ENCODE measurements at regions not wholly inside any gene's neighbourhood (a gene's known extent, or its start where the extent isn't known, plus 50 kb on each side); places are given as distances from the start of the nearest gene placed in this dataset.
"Not testable (repeated sequence)": the region's sequence is repeated elsewhere in the genome, so short reads cannot be mapped to it uniquely, and the experiment has no call there.

DNA sequence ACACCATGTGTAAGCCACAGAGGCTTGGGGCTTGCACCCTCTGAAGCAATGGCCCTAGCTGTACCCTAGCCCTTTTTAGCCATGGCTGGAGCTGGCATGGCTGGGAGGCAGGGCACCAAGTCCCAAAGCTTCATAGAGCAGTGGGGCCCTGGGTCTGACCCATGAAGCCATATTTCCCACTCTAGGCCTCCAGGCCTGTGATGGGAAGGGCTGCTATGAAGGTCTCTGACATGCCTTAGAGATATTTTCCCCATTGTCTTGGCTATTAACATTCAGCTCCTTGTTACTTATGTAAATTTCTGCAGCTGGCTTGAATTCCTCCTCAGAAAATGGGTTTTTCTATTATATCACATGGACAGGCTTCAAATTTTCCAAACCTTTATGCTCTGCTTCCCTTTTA is 68.8 kb upstream of the PPP1R12A start:
- H3K27me3 Mint-ChIP-seq, H3K9me3 Mint-ChIP-seq, ATAC-seq: not testable (repeated sequence)

DNA sequence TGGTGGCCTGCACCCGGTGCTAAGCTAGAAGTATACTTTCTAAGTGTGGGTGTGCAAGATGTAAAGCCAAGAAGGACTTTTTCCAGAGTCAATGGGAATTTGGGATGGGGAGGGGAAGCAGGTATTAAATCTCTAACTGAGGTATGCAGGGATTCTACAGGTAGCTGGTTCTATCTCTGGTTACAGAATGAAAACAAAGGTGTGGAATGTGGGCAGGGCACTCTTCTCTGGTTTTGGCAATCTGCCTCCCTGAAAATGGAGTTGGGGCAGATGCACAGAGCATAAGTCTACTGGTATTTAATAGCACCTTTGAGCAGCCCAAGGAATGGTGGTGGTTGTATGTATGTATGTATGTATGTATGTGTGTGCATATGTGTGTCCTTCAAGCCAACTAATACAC is 66.7 kb upstream of the PPP1R12A start:
- H3K27ac Mint-ChIP-seq: no peak overlapping the region
- no peak for ATAC-seq
- no peak for DNase-seq
- H3K27me3 Mint-ChIP-seq: no peaks in the 10 kb centered on the region
- no peaks in the 10 kb centered on the region for H3K36me3 Mint-ChIP-seq (ENCODE audit: low read depth)
- H3K4me3 Mint-ChIP-seq: no peak overlapping the region
- no peaks in the 10 kb centered on the region for H3K9me3 Mint-ChIP-seq
- H3K4me1 Mint-ChIP-seq: no peaks in the 10 kb centered on the region

More for the DNA sequence above, 68.8 kb upstream of the PPP1R12A start:
- not testable (repeated sequence) for DNase-seq; H3K4me1 Mint-ChIP-seq; H3K27ac Mint-ChIP-seq; H3K4me3 Mint-ChIP-seq; H3K36me3 Mint-ChIP-seq (ENCODE audit: low read depth)

- Mint-ChIP-seq H3K4me1 (no peaks in the 10 kb centered on the region), H3K4me3 (no peak overlapping the region), H3K27ac (no peak overlapping the region), H3K27me3 (no peaks in the 10 kb centered on the region), H3K9me3 (no peaks in the 10 kb centered on the region), H3K36me3 (ENCODE audit: low read depth) (no peaks in the 10 kb centered on the region)
- ATAC-seq (no peak), DNase-seq (no peak)
Measured at GRCh38 chr12:80000831-80001230, 65.9 kb upstream of the PPP1R12A start.

DNA sequence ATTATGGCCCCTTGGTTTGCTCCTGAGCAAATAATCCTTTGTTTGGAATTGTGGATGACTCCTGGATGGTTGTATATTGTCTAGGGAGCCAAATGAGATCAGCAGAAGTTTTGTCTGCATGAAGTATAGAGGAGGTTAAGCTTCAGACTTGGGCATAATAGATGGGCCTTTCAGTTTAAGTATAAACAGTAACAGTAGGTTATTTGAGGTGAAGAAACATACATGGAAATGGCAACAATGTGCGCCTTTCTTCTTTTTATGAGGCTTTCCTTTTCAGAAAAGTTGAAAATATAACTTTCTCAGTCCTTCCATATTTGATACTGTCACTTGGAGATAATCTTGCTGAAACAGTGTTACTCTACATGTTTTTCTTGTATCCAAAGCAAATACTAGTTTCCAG is 63.7 kb upstream of the PPP1R12A start:
- Mint-ChIP-seq H3K4me1 (no peaks in the 10 kb centered on the region), H3K4me3 (no peak overlapping the region), H3K9me3 (no peaks in the 10 kb centered on the region), H3K27me3 (no peaks in the 10 kb centered on the region), H3K36me3 (ENCODE audit: low read depth) (no peaks in the 10 kb centered on the region), H3K27ac (no peak overlapping the region)
- ATAC-seq: no peak
- no peak for DNase-seq

GRCh38 chr12:79997096-79997791 is 62.3 kb upstream of the PPP1R12A start:
- Mint-ChIP-seq H3K27me3 (no peaks in the 10 kb centered on the region), H3K4me3 (no peak overlapping the region), H3K27ac (no peak overlapping the region), H3K9me3 (no peaks in the 10 kb centered on the region), H3K36me3 (ENCODE audit: low read depth) (no peaks in the 10 kb centered on the region), H3K4me1 (no peaks in the 10 kb centered on the region)
- ATAC-seq (no peak), DNase-seq (no peak)

DNA sequence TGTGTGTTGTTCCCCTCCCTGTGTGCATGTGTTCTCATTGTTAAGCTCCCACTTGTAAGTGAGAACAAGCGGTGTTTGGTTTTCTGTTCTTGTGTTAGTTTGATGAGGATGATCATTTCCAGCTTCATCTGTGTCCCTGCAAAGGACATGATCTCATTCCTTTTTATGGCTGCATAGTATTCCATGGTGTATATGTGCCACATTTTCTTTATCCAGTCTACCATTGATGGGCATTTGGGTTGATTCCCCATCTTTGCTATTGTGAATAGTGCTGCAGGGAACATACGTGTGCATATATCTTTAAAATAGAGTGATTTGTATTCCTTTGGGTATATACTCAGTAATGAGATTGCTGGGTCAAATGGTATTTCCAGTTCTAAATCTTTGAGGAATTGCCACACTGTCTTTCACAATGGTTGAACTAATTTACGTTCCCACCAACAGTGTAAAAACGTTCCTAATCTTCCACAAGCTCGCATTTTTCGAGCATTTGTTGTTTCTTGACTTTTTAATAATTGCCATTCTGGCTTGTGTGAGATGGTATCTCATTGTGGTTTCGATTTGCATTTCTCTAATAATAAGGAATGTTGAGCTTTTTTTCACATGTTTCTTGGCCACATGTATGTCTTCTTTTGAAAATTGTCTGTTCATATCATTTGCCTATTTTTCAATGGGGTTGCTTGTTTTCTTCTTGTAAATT is 60.6 kb upstream of the PPP1R12A start:
- H3K27ac Mint-ChIP-seq, H3K9me3 Mint-ChIP-seq: not testable (repeated sequence)

GRCh38 chr12:79993106-79993862 is 58.4 kb upstream of the PPP1R12A start:
- DNase-seq: no peak
- H3K27me3 Mint-ChIP-seq: no peaks in the 10 kb centered on the region

More for the DNA sequence above, 60.6 kb upstream of the PPP1R12A start:
- not testable (repeated sequence) for H3K36me3 Mint-ChIP-seq (ENCODE audit: low read depth); H3K27me3 Mint-ChIP-seq; H3K4me1 Mint-ChIP-seq; DNase-seq; ATAC-seq; H3K4me3 Mint-ChIP-seq

GRCh38 chr12:79991586-79991985 is 56.7 kb upstream of the PPP1R12A start:
- H3K4me3 Mint-ChIP-seq: no peak overlapping the region
- no peak for ATAC-seq
- H3K27me3 Mint-ChIP-seq: no peaks in the 10 kb centered on the region
- no peak overlapping the region for H3K27ac Mint-ChIP-seq
- H3K9me3 Mint-ChIP-seq: no peaks in the 10 kb centered on the region
- no peaks in the 10 kb centered on the region for H3K36me3 Mint-ChIP-seq (ENCODE audit: low read depth)
- no peaks in the 10 kb centered on the region for H3K4me1 Mint-ChIP-seq
- DNase-seq: no peak

More at GRCh38 chr12:79993106-79993862, 58.4 kb upstream of the PPP1R12A start:
- H3K36me3 Mint-ChIP-seq (ENCODE audit: low read depth): no peaks in the 10 kb centered on the region
- ATAC-seq: no peak
- H3K4me3 Mint-ChIP-seq: no peak overlapping the region
- H3K4me1 Mint-ChIP-seq: no peaks in the 10 kb centered on the region
- H3K9me3 Mint-ChIP-seq: no peaks in the 10 kb centered on the region
- H3K27ac Mint-ChIP-seq: no peak overlapping the region

DNA sequence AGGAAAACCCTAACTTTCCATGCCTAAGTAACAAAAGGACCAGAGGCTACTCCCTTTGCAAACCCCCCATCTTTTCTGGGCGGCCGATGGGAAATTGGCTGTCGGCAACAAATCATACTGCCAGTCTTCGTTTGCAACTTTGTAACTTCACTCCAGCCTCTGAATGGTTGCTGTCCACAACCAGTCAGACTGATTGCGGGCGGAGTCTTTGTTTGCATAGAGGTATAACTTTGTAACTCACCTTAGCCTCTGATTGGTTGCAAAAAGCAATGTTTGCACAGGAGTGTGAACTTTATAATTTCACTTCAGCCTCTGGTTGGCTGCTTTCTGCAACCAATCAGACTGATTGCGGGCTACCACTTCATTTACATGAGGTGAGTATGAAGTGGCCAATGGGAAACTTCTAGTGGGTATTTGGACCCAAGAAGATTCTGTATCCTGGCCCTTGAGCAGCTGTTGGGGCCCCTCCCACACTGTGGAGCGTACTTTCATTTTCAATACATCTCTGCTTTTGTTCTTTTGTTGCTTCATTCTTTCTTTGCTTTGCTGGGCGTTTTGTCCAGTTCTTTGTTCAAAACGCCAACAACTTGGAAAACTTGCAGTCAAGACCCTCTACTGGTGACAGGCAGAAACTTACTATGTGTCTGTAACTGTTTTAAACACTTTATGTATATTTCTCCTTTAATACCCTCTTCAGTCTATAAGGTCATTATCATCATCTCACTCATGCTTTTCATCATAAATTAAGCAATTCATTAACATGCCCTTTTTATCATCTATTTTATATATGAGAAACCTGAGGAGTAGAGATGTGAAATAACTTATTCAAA is 55.8 kb upstream of the PPP1R12A start:
- H3K27me3 Mint-ChIP-seq; DNase-seq; H3K4me1 Mint-ChIP-seq; H3K27ac Mint-ChIP-seq; H3K9me3 Mint-ChIP-seq; H3K4me3 Mint-ChIP-seq; ATAC-seq; H3K36me3 Mint-ChIP-seq (ENCODE audit: low read depth): not testable (repeated sequence)

GRCh38 chr12:79988368-79988767 is 53.5 kb upstream of the PPP1R12A start:
- no peaks in the 10 kb centered on the region for H3K4me1 Mint-ChIP-seq
- no peak for ATAC-seq
- H3K4me3 Mint-ChIP-seq: no peak overlapping the region
- no peaks in the 10 kb centered on the region for H3K9me3 Mint-ChIP-seq
- H3K27me3 Mint-ChIP-seq: no peaks in the 10 kb centered on the region
- H3K36me3 Mint-ChIP-seq (ENCODE audit: low read depth): no peaks in the 10 kb centered on the region
- no peak for DNase-seq
- H3K27ac Mint-ChIP-seq: no peak overlapping the region

DNA sequence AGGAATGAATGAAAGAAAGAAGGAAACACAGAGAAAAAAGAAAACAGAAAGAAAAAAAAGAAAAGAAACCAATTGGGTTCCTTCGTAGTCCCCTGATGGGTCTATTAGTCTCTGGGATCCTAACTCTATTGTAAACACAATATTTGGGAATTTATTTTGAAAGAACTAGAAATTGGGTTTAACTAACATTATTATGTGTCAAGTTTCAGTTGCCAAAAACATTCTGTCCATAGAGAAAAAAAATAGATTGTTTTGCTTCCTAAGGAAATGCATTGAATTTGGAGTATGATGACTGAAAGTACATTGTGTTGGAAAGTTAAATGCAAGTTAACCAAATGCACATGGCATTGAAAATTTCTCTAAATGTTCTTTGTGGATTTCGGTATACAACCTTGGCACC is 52.8 kb upstream of the PPP1R12A start:
- H3K4me3 Mint-ChIP-seq: no peak overlapping the region
- H3K27ac Mint-ChIP-seq: no peak overlapping the region
- DNase-seq: no peak
- no peak for ATAC-seq
- H3K9me3 Mint-ChIP-seq: no peaks in the 10 kb centered on the region
- H3K27me3 Mint-ChIP-seq: peaks cover 2% of the 10 kb centered on the region
- no peaks in the 10 kb centered on the region for H3K36me3 Mint-ChIP-seq (ENCODE audit: low read depth)
- no peaks in the 10 kb centered on the region for H3K4me1 Mint-ChIP-seq

Data from activated naive CD8-positive, alpha-beta T cell treated with anti-CD3 and anti-CD28 coated beads, Interleukin-2, amount 50 U/mL, for 24 hours (primary cell).